Activated CD4-positive, alpha-beta T cell treated with anti-CD3 and anti-CD28 coated beads, Interleukin-2, amount 50 U/mL, for 16 hours (primary cell): ENCODE measurements at regions not wholly inside any gene's neighbourhood (a gene's known extent, or its start where the extent isn't known, plus 50 kb on each side); places are given as distances from the start of the nearest gene placed in this dataset.
"Not testable (repeated sequence)": the region's sequence is repeated elsewhere in the genome, so short reads cannot be mapped to it uniquely, and the experiment has no call there.

ENCODE experiments used
- DNase-seq: peaks from one replicate; pipeline ENCODE4 v3.0.0-alpha.2; 2020

DNA sequence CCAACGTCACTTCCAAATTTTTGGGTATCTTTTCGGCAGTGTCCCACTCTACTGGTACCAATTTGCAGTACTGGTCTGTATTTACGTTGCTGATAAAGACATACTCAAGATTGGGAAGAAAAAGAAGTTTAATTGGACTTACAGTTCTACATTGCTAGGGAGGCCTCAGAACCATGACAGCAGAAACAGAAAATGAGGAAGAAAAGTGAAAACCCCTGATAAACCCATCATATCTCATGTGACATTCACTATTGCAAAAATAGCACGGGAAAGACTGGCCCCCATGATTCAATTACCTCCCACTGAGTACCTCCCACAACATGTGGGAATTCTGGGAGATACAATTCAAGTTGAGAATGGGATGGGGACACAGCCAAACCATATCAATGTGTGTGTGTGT lies 364.0 kb upstream of the KCND2 start:
- DNase-seq = no peak

DNA sequence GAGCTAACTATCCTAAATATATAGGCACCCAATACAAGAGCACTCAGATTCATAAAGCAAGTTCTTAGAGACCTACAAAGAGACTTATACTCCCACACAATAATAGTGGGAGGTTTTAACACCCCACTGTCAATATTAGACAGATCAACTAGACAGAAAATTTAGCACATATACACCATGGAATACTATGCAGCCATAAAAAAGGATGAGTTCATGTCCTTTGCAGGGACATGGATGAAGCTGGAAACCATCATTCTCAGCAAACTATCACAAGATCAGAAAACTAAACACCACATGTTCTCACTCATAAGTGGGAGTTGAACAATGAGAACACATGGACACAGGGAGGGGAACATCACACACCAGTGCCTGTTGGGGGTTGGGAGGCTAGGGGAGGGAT lies 358.9 kb upstream of the KCND2 start:
- not testable (repeated sequence) for DNase-seq

DNA sequence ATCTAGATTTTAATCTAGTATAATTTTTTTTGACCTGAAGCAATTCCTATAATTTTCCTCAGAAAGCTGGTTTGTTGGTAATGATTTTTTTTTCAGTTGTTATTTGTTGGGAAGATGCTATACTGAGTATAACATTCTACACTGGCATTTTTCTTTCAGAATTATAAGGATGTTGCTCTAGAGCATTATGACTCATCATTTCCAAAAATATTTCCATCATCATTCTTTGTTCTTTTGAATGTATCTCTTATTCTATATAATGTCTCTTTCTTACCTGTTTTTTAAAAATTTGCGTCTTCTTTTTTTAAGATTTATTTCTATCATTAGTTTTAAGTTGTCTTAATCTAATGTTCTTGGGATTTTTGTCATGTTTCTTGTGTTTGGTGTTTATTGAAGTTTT lies 356.5 kb upstream of the KCND2 start:
- DNase-seq = no peak

DNA sequence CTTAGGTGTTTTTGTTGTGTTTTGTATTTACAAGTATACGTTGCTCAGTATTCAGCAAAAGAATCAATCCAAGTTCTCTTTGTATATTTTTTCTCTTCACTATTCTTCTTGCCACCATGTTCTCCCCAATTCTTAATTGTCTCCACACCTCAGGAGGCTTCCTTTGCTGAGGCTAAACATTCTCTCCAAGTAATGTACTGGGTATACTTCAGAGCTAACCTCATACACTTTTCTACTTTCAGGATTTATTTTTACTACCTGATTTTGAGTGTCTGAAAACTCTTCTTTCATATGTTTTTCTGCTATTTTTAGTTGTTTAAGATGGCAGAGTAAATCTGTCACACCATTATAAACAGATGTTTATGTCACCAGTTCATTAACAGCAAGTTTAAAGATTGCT lies 354.8 kb upstream of the KCND2 start:
- DNase-seq = no peak

DNA sequence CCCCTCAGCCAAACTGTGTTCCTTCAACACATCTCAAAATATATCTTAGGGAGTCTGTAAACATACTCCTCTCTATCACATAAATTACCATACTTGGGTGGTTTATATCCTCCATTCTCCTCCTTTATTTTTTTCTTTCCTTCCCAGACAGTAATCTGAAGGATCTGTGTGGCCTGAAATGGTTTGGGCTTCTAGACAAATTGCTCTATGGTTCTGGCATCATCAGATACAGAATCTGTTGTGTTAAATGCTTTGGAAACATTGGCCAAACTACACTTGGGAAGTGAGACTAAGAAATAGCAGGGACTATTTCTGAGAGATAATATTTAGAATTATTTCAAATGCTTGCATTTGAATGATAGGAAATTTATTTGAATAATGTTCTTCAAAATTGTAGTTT lies 353.0 kb upstream of the KCND2 start:
- DNase-seq = no peak

DNA sequence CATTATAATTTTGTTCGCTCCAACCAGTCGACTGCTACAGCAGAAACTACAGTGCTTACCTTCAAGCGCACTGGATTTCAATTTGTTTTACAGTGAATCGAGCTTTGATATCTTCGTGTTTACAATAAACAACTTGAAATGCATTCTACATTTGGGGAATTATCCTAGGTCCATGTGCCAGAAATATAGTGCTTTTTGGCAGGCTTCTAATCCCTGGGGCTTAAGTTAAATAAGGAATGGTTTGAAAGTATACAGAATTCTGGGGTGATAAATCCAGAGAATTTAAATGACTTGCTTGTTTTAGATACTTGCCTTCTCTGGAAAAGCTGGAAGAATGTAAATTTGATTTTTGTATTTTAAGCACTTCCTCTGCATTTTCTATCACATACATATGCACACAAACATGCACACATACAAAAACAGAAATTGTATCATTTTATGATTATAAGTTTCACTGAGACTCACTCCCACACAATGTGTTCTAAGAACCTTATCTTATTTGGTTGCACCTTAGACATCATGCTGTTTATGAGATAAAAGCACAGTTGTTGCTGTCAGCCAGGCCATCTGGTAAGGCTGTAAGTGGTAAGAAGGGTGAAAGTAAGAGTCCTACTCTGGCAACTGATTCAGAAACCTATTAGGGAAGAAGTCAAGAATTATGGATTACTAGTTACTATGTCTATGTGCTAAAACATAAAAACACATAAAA lies 347.2 kb upstream of the KCND2 start:
- DNase-seq = no peak

DNA sequence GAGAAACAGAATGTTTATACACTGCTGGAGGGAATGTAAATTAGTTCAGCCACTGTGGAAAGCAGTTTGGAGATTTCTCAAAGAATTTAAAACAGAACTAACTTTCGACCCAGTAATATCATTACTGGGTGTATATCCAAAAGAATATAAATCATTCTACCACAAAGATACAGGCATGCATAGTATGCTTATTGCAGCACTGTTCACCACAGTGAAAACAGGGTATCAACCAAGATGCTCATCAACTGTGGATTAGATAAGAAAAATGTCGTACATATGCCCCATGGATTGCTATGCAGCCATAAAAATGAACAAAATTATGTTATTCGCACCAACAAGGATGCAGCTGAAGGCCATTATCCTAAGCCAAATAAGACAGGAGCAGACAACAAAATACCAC lies 343.1 kb upstream of the KCND2 start:
- no peak for DNase-seq

DNA sequence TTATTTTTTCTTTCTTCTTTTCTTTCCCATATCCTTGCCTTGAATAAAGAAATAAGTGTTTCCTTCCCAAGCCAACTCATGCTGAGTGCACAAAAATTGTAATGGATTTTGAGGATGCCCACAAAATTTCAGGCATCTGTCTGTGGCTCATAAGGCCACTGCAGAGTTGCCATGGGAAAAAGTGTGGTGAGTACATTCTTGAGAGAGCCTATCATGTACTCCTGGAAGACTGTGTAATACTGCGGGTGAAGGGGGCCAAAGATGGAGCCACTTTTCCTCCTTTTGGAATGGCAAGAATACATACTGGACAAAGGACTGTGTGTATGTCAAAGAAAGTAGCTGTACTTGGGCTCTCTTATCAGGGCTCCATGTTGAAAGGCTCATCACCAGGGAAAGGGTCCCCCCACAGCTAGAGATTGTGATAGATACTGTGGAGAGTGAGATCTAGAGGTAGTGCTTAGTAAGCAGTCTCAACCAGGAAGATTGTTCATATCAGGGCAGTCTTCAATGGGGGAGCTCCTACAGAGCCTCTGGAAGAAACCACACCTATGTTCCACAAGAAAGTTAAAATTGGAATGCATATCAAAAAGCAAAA lies 341.6 kb upstream of the KCND2 start:
- no peak for DNase-seq

DNA sequence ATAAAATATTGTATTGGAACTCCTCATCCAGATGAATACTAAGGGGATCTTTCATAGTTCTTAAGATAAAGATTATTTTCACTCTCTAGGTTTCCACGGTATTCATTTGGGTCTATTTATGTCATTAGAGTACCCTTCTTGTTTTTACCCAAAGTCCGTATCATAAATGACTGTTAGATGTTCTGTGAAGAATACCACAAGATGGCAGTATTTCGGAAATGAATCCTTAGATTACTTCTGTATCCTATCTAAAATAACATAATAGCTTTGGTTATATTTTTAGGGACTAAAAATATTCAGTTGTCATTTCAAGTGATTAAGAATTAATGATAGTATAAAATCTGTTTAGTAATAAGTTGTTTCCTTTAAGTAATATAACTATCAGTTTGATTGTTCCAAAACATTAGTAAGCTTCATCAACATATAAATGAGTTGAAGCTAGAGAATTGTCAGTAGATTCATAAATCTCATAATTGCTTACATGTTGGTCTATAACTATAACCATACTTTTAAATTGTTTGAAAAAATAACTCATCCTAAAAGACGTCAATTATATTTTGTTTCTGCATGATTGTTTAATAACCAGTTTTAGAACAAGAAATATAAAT lies 337.5 kb upstream of the KCND2 start:
- DNase-seq = peak; percentile 1

DNA sequence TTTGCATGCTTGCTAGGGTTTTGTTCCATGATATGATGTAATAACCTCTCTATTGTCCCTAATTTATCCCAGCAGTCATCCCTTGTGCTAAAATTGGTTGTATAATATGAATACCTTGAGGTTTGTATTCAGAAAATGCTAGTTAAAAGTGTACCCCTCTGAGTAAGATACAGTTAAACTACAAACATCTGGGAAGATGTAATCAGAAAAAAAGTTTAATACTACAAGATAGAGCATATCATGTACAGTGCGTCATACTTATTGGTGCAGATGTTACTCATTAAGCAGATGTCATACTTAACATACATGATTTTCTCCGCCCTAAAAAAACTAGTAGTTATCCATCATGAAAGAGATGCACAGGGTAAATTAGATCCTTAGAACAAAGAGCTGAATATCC lies 336.1 kb upstream of the KCND2 start:
- DNase-seq = no peak

DNA sequence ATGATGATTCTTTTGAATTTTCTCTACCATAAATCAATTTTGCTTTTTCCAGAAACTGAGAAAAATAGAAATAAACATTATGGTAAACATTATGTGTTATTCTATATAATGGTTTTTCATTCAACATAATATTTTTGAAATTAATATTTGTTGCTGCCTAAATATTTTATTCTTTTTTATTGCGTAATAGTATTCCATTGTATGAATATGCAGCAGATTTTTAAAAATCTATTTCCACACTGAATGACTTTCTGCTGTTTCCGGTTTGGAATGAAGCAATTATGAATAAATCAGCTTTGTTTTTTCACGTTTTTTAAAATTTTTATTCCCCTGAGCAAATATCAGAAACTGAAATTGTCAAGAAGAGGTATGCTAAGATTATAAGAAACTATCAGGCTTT lies 335.2 kb upstream of the KCND2 start:
- no peak for DNase-seq

DNA sequence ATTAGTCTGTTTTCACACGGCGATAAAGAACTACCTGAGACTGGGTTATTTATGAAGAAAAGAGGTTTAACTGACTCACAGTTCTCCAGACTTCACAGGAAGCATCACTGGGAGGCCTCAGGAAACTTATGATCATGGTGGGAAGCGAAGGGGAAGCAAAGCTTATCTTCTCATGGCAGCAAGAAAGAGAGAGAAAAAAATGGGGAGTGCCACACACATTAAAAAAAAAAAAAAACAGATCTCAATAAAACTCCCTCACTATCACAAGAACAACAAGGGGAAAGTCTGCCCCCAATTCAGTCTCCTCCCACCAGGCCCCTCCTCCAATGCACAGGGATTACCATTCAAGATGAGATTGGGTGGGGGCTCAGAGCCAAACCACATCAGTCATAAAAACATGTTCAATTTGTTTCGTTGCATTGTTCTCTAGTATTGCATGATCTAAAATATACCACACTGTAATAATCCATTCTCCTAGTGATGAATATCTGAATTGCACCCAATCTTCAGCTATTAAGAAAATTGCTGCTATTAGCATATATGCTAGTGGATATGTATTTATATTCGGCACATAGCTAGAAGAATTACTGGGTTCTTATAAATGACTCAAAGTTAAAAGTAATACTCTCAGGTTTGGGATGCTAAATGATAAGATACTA lies 328.9 kb upstream of the KCND2 start:
- no peak for DNase-seq

DNA sequence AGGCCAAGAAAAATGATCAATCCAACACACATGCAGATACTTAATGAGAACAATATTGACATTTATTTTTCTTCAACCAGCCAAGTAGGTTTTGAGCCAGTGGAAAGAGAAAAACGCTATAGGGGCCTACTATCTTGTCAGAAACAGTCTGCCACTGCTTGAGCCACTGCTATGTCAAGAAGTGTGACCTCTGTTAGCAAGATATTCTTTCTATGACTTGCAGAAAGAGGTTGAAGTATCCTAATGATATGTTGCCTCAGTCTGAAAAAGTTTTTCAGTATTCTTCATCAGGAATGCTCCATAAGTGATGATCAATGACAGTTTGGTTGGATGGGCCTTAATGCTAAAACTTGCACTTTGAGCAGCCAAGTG lies 328.4 kb upstream of the KCND2 start:
- no peak for DNase-seq

DNA sequence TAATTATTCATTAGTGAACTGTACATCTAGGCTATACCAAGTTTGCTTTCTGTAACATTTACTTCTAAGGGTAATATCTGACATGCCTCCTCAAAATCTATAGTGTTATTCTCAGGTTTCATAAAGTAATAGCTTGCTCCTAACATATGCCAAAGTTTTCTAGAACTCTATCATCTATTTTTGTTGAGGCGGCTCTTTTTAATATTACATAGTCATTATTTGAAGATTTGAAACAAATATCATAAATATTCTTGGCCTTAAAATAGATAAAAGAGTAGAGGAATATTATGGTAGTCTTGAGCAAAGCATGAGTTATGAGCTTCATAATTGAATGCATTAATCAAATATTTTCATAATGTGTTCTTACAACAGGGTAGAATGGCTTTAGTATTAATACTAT lies 327.2 kb upstream of the KCND2 start:
- no peak for DNase-seq

DNA sequence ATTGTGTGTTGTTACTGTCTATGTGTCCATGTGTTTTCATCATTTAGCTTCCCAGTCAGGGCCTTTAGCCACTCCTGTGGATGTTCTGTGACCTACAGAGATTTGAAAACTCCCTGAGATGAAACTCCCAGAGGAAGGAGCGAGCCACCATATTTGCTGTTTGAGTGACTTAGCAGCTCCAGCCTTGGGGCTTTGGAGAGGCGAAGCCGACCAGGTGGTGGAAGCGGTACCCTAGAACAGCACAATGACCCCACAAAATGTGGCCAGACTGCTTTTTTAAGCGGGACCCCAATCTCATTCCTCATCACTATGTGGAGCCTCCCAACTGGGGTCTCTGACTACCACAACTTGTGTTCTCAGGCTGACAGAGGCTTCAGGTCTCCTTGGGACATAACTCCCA lies 323.9 kb upstream of the KCND2 start:
- no peak for DNase-seq

DNA sequence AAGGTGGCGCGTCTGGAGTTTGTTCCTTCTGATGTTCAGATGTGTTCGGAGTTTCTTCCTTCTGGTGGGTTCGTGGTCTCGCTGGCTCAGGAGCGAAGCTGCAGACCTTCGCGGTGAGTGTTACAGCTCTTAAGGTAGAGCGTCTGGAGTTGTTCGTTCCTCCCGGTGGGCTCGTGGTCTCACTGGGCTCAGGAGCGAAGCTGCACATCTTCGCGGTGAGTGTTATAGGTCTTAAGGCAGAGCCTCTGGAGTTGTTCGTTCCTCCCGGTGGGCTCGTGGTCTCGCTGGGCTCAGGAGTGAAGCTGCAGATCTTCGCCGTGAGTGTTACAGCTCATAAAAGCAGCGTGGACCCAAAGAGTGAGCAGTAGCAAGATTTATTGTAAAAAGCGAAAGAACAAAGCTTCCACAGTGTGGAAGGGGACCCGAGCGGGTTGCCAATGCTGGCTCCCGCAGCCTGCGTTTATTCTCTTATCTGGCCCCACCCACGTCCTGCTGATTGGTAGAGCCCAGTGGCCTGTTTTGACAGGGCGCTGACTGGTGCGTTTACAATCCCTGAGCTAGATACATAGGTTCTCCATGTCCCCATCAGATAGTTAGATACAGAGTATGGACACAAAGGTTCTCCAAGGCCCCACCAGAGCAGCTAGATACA lies 322.5 kb upstream of the KCND2 start:
- DNase-seq = not testable (repeated sequence)

DNA sequence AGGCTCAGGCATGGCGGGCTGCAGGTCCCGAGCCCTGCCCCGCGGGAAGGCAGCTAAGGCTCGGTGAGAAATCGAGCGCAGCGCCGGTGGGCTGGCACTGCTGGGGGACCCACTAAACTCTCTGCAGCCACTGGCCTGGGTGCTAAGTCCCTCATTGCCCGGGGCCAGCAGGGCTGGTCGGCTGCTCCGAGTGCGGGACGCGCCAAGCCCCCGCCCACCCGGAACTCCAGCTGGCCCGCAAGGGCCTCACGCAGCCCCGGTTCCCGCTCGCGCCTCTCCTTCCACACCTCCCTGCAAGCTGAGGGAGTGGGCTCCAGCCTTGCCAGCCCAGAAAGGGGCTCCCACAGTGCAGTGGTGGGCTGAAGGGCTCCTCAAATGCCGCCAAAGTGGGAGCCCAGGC lies 321.4 kb upstream of the KCND2 start:
- DNase-seq = not testable (repeated sequence)

DNA sequence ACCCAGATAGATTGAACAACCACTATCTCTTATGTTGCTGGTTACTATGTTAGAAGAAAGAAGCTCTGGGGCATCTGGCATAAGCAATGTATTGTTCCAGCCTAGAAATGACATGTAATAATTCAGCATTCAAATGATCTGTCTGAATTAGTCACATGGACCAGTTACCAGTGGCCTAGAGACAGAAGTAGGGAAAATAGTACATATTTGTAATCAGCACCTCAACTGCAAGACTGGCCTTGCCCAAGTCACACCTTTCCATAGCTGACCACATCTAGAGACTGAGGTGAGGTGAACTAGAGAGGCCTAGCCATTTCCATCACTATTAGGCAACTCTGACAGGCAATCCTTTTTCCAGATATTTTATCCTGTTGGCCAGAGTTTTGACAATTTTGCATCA lies 315.6 kb upstream of the KCND2 start:
- DNase-seq = no peak

DNA sequence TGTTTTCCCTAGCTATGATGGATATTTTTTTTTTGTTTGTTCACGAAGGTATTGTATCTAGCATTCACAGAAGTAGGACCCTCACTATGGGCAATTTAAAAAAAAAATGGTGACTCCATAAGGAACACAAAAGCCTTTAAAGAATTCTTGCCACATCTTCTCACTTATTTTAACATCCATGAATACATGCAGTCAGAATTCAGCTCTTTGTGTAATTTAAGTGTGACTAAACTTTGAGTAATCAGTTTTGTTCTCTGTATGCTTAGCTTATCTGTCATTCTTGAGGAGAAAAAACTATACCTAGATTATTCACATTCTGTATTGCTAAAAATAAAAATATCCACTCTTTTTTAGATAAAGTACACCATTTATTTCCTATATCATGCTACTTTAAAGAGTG lies 313.2 kb upstream of the KCND2 start:
- DNase-seq = no peak

DNA sequence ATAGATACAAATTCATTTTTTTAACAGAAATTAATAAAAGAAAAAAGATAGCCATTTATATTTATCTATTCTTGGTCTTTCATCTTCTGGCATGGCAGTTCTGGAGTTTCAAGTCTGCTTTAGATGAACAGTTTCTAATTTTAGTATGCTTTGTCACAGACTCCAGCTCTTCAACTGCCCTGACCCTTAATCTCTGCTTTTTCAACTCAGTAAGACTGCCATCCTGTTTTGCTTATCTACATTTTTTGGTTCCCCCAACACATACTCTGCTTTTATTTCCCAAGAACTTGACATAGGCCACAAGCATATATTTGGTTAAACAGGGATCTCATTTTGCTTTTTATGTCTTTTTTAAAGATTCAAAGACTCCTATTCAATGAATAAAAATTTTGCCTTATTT lies 309.3 kb upstream of the KCND2 start:
- no peak for DNase-seq

DNA sequence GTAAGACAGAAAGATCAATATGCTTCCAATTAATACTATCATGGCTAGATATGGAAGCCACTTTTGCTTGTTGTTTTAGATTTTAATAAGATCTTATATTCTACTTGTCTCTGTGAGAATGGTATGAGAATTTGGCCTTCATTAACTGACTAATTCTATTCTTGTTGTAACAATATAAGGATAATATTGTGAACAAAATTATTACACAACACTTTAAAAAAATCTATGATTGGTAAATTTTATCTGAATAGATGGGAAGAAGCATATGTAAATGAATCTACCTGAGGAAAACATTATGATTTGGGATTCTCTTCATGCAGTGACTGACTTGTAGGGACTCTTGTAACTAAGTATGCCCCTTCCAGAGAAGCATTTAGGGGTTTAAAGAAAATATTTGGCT lies 308.9 kb upstream of the KCND2 start:
- no peak for DNase-seq

DNA sequence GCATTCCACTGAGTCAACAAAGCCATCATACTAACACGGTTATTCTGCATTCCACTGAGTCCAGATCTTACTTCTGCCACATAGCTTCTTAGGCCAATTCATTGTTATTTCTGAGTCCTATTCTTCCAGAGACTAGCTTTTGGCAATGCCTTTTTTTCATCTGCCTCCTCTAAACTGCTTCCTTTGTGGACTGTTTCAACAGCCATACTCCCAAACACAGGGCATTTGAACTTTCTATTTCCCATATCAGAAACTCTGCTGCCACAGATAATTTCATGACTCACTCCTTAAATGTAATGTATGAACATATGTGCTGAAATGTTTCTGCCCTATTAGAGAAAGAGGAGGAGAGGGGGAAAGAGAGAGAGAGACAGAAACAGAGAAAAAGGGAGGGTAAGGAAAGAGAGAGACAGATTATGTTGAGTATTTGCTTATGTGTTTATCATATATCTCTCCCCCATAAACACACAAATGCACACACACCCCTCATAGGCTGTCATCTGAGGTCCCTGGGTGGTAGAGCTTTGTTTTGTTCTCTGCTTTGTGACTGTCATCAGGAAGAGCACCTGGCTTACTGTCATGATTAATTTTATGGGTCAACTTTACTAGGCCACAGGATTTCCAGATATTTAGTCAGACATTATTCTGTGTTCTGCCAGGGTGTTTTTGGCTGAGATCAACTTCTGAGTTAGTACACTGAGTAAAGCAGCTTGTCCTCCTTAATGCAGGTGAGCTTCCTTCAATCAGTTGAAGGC lies 308.0 kb upstream of the KCND2 start:
- no peak for DNase-seq

DNA sequence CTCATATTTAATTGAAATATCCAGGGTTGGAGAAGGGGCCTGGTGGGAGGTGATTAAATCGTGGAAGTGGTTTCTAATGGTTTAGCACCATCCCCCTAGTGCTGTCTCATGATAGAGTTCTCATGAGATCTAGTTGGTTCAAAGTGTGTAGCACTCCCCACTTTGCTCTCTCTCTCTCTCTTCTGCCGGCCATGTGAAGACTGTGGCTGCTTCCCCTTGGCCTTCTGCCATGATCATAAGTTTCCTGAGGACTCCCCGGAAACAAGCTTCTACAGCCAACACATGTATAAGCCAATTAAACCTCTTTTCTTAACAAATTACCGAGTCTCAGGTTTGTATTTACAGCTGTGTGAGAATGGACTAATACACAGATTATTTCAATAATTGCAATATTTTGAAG lies 305.8 kb upstream of the KCND2 start:
- DNase-seq = no peak
